GM12872 (cell line): ENCODE measurements at regions not wholly inside any gene's neighbourhood (a gene's known extent, or its start where the extent isn't known, plus 50 kb on each side); places are given as distances from the start of the nearest gene placed in this dataset.

Source experiments
- CTCF ChIP-seq: IDR thresholded peaks from 3 replicates; pipeline ENCODE4 v1.5.1; 2011; ENCODE audit warnings: low read depth, mild to moderate bottlenecking, low read length, moderate library complexity; ENCODE audit not compliant: insufficient read depth

- TF ChIP-seq CTCF: no peak
Observed at GRCh38 chr4:115529126-115529525, 415.7 kb upstream of the NDST4 start.

DNA sequence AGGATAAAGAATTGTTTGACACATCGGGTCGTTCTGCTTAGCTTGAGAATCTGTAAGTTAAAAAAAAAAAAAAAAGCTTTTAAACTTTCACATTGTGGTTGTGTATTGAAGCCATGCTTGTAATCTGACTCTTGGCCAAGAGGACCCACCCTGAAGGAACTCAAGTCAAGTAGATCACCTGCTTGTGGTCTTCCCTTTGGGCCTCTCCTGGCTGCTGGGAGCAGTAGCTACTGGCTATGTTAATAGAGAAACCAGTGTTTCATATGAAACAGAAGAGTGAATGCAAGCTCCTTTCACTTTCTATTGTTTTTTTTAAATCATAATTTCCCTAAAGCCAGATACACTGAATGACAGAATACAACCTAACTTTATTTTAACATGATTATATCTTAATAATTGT, 402.4 kb upstream of the NDST4 start:
- TF ChIP-seq CTCF: no peak

DNA sequence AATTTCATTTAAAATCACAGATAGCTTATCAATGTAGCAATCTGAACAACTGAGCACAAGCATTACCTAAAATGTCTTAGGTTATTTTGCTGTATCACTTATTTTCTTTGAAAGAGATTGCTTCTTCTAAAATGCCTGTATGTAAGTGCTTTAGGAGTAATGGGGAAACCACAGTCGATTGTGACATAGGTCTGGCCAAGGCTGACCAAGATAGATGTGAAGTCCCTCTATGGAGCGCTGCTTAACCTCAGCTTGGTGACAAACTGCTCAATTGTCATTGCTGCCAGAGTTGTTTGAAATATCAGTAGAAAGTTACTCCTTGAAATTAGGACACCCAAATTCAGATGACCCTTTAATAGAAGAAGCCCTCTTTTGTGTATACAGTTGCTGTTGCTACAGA, 401.9 kb upstream of the NDST4 start:
- TF ChIP-seq CTCF: no peak

GRCh38 chr4:115514675-115515074, 401.3 kb upstream of the NDST4 start:
- TF ChIP-seq CTCF: no peak

DNA sequence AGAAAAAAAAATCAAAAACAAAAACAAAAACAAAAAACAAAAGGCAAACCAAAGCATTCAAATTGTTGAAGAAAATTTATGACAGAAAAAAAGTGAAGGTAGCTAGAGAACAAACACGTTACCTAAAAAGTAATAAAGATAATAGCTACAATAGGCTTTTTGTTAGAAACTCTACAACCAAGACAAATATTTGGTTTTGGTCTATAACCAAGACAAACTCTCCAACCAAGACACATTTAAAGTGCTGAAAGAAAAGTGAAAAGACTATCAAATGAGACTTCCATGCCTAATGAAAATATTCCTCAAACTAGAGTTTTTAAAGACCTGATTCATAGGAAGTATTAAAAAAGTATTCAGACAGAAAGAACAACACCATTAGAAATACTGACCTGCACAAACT, 391.9 kb upstream of the NDST4 start:
- TF ChIP-seq CTCF: no peak

DNA sequence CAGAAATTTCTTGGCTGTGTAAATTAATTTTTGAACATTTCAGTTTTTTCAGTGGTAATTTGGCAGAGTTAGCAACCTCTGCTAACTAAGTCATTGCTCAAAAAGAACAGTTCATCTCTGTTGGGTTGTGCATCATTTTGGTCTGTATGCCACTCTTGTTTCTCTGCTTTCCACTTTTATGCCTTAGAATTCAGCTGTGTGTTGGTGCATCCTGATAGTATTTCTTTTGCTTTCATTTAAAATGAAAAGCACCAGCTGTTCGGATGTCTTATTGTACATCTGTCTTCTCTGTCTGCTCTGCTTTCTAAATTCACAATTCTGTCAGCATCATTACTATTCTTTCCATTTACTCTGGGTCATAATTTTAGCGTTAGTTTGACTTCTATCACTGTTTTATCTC, 388.2 kb upstream of the NDST4 start:
- no peak for TF ChIP-seq CTCF

DNA sequence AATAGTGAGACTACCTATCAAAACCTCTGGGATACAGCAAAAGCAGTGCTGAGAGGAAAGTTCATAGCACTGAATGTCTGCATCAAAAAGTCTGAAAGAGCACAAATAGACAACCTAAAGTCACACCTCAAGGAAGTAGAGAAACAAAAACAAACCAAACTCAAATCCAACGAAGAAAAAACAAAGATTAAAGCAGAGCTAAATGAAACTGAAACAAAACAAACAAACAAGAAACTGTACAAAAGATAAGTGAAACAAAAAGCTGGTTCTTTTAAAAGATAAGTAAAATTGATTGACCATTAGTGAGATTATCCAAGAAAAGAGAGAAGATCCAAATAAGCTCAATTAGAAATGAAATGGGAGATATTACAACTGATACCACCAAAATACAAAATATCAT, 378.3 kb upstream of the NDST4 start:
- TF ChIP-seq CTCF: no peak

GRCh38 chr4:115489279-115489678, 375.9 kb upstream of the NDST4 start:
- TF ChIP-seq CTCF: no peak
